Liver (tissue), 8 donors: ENCODE measurements at regions not wholly inside any gene's neighbourhood (a gene's known extent, or its start where the extent isn't known, plus 50 kb on each side); places are given as distances from the start of the nearest gene placed in this dataset.

Experiments
- DNase-seq: peaks from one replicate; pipeline ENCODE4 v3.0.0-alpha.2; 2017; ENCODE audit warnings: low spot score
- H3K27ac ChIP-seq, 2 donors: one replicate each; pipeline ENCODE4 v1.7.0; 2013; ENCODE audit warnings: inconsistent platforms in 2 of 2, low read length in 2 of 2, control low read depth in 1 of 2, low read depth in 1 of 2, mild to moderate bottlenecking in 1 of 2
- H3K27me3 ChIP-seq, 4 donors: one replicate each; pipeline versions ENCODE4 v1.6.1 to v1.7.0; 2013; ENCODE audit warnings: low read length in 3 of 4, inconsistent platforms in 1 of 4, mild to moderate bottlenecking in 1 of 4, moderate library complexity in 1 of 4; ENCODE audit not compliant: control insufficient read depth in 4 of 4, insufficient read depth in 4 of 4
- H3K36me3 ChIP-seq, 4 donors: one replicate each; pipeline versions ENCODE4 v1.6.1 to v1.7.0; 2013; ENCODE audit warnings: low read length in 3 of 4, mild to moderate bottlenecking in 3 of 4, low read depth in 1 of 4, moderate library complexity in 1 of 4; ENCODE audit not compliant: control insufficient read depth in 4 of 4, insufficient read depth in 3 of 4
- H3K4me1 ChIP-seq, 4 donors: one replicate each; pipeline versions ENCODE4 v1.6.1 to v1.7.0; 2013; ENCODE audit warnings: low read length in 3 of 4, mild to moderate bottlenecking in 3 of 4, moderate library complexity in 1 of 4; ENCODE audit not compliant: control insufficient read depth in 4 of 4, insufficient read depth in 4 of 4
- H3K4me3 ChIP-seq, 3 donors: one replicate each; pipeline versions ENCODE4 v1.6.1 to v1.7.0; 2013; ENCODE audit warnings: low read length in 3 of 3, control low read depth in 1 of 3, low read depth in 1 of 3, mild to moderate bottlenecking in 1 of 3
- H3K9ac ChIP-seq, 2 donors: one replicate each; pipeline ENCODE4 v1.7.0; 2013; ENCODE audit warnings: low read length in 2 of 2, mild to moderate bottlenecking in 2 of 2, moderate library complexity in 2 of 2, control low read depth in 1 of 2, low read depth in 1 of 2
- H3K9me3 ChIP-seq, 4 donors: one replicate each; pipeline versions ENCODE4 v1.6.1 to v1.7.0; 2013; ENCODE audit warnings: low read length in 3 of 4; ENCODE audit not compliant: control insufficient read depth in 4 of 4
- EGR1 ChIP-seq, 2 donors: IDR thresholded peaks; 2 replicates each; pipeline ENCODE4 v1.6.1; 2016 to 2018; ENCODE audit warnings: antibody characterized with exemption in 2 of 2, low read depth in 2 of 2
- FOXA1 ChIP-seq: IDR thresholded peaks from 2 replicates; pipeline ENCODE4 v1.6.1; 2016; ENCODE audit warnings: antibody characterized with exemption
- FOXA2 ChIP-seq: IDR thresholded peaks from 2 replicates; pipeline ENCODE4 v1.6.1; 2016; ENCODE audit warnings: antibody characterized with exemption
- GABPA ChIP-seq, 2 donors: IDR thresholded peaks in 1 of 2; conservative IDR thresholded peaks in 1 of 2; 2 replicates each; pipeline ENCODE4 v1.6.1; 2016; ENCODE audit warnings: antibody characterized with exemption in 2 of 2, mild to moderate bottlenecking in 1 of 2, moderate library complexity in 1 of 2
- HNF4A ChIP-seq, 2 donors: conservative IDR thresholded peaks; 2 replicates each; pipeline ENCODE4 v1.6.1; 2016; ENCODE audit warnings: antibody characterized with exemption in 2 of 2, mild to moderate bottlenecking in 2 of 2
- HNF4G ChIP-seq: IDR thresholded peaks from 2 replicates; pipeline ENCODE4 v1.6.1; 2016; ENCODE audit warnings: antibody characterized with exemption
- JUND ChIP-seq, 2 donors: IDR thresholded peaks; 2 replicates each; pipeline ENCODE4 v1.6.1; 2016; ENCODE audit warnings: antibody characterized with exemption in 2 of 2
- NR2F2 ChIP-seq: IDR thresholded peaks from 2 replicates; pipeline ENCODE4 v1.6.1; 2016; ENCODE audit warnings: antibody characterized with exemption
- RAD21 ChIP-seq, 2 donors: IDR thresholded peaks; 2 replicates each; pipeline ENCODE4 v1.6.1; 2016; ENCODE audit warnings: antibody characterized with exemption in 2 of 2, mild to moderate bottlenecking in 2 of 2
- REST ChIP-seq: IDR thresholded peaks from 2 replicates; pipeline ENCODE4 v1.6.1; 2016; ENCODE audit warnings: antibody characterized with exemption, mild to moderate bottlenecking
- RXRA ChIP-seq, 2 donors: IDR thresholded peaks; 2 replicates each; pipeline ENCODE4 v1.6.1; 2017 to 2018; ENCODE audit warnings: antibody characterized with exemption in 2 of 2, mild to moderate bottlenecking in 1 of 2
- SP1 ChIP-seq: IDR thresholded peaks from 2 replicates; pipeline ENCODE4 v1.6.1; 2018; ENCODE audit warnings: antibody characterized with exemption, mild to moderate bottlenecking
- TAF1 ChIP-seq: conservative IDR thresholded peaks from 2 replicates; pipeline ENCODE4 v1.6.1; 2016; ENCODE audit warnings: antibody characterized with exemption, mild to moderate bottlenecking
- YY1 ChIP-seq: IDR thresholded peaks from 2 replicates; pipeline ENCODE4 v1.6.1; 2016; ENCODE audit warnings: antibody characterized with exemption, mild to moderate bottlenecking
- WGBS: extraction: QIAGEN DNeasy Blood & Tissue Kit; methylation state at CpG from one replicate; pipeline ENCODE4 v1.1.7; 2013; 5-methylcytosine and 5-hydroxymethylcytosine counted together
- TF ChIP-seq, protein P1 (sequence below): IDR thresholded peaks from 2 replicates; pipeline ENCODE4 v1.6.1; 2016; ENCODE audit warnings: antibody characterized with exemption
- TF ChIP-seq, protein P2 (sequence below): fragments of 150-350 bp; IDR thresholded peaks from 2 replicates; pipeline ENCODE4 v1.5.1; 2017; ENCODE audit warnings: improper control_type of control experiment, low read depth, low read length; ENCODE audit not compliant: missing input control
- TF ChIP-seq, protein P3 (sequence below): IDR thresholded peaks from 2 replicates; pipeline ENCODE4 v1.6.1; 2016; ENCODE audit warnings: antibody characterized with exemption
- TF ChIP-seq, protein P4 (sequence below): IDR thresholded peaks from 2 replicates; pipeline ENCODE4 v1.6.1; 2016; ENCODE audit warnings: antibody characterized with exemption
- donor health status: healthy.
- donor health status: healthy.
- donor health status: healthy.
- donor health status: healthy.
- donor health status: healthy.

DNA sequence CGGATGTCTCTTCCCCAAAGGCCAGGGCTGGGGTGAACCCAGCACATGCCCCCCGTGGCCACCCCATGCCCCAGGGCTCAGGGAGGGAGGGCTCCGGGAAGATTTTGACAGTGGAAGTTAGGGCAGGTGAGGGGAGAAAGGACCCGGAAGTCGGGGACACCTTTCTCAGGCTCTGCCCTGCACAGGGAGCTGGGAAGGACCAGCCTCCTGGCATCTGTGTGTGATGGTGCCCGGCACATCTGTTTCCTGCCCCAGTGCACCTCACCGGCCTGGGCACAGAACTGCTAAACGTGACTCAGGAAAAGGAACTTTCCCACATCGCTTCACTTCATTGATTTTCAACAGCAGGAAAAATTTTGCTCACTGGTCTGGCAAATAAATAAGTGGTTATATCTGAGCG is 141.1 kb upstream of the AFDN start:
- DNase-seq: no peak
- peaks cover 8 to 19% (median 11%) of the 10 kb centered on the region in 4 donors for H3K4me1 ChIP-seq
- H3K4me3 ChIP-seq: no peak overlapping the region
- H3K27ac ChIP-seq: no peak overlapping the region
- no peak for TF ChIP-seq YY1
- TF ChIP-seq FOXA2: no peak
- TF ChIP-seq RXRA (IDR thresholded peaks at IDR 0.05): no peak
- no peak for TF ChIP-seq JUND (IDR thresholded peaks at IDR 0.05)
- no peak for TF ChIP-seq TAF1
- no peak for TF ChIP-seq NR2F2
- no peak for TF ChIP-seq EGR1 (IDR thresholded peaks at IDR 0.05; ENCODE audit: low read depth in 2 of 2)
- TF ChIP-seq SP1: no peak
- TF ChIP-seq, protein P1, sequence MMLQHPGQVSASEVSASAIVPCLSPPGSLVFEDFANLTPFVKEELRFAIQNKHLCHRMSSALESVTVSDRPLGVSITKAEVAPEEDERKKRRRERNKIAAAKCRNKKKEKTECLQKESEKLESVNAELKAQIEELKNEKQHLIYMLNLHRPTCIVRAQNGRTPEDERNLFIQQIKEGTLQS: no peak
- no peak for TF ChIP-seq HNF4A (conservative IDR thresholded peaks at IDR 0.05)
- TF ChIP-seq, protein P2, sequence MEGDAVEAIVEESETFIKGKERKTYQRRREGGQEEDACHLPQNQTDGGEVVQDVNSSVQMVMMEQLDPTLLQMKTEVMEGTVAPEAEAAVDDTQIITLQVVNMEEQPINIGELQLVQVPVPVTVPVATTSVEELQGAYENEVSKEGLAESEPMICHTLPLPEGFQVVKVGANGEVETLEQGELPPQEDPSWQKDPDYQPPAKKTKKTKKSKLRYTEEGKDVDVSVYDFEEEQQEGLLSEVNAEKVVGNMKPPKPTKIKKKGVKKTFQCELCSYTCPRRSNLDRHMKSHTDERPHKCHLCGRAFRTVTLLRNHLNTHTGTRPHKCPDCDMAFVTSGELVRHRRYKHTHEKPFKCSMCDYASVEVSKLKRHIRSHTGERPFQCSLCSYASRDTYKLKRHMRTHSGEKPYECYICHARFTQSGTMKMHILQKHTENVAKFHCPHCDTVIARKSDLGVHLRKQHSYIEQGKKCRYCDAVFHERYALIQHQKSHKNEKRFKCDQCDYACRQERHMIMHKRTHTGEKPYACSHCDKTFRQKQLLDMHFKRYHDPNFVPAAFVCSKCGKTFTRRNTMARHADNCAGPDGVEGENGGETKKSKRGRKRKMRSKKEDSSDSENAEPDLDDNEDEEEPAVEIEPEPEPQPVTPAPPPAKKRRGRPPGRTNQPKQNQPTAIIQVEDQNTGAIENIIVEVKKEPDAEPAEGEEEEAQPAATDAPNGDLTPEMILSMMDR: no peak
- TF ChIP-seq GABPA (IDR thresholded peaks at IDR 0.05 in 1 of 2, conservative IDR thresholded peaks at IDR 0.05 in 1 of 2): no peak
- TF ChIP-seq FOXA1: no peak
- no peak for TF ChIP-seq REST
- TF ChIP-seq, protein P3, sequence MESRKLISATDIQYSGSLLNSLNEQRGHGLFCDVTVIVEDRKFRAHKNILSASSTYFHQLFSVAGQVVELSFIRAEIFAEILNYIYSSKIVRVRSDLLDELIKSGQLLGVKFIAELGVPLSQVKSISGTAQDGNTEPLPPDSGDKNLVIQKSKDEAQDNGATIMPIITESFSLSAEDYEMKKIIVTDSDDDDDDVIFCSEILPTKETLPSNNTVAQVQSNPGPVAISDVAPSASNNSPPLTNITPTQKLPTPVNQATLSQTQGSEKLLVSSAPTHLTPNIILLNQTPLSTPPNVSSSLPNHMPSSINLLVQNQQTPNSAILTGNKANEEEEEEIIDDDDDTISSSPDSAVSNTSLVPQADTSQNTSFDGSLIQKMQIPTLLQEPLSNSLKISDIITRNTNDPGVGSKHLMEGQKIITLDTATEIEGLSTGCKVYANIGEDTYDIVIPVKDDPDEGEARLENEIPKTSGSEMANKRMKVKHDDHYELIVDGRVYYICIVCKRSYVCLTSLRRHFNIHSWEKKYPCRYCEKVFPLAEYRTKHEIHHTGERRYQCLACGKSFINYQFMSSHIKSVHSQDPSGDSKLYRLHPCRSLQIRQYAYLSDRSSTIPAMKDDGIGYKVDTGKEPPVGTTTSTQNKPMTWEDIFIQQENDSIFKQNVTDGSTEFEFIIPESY: no peak
- no peak for TF ChIP-seq RAD21 (IDR thresholded peaks at IDR 0.05)
- TF ChIP-seq HNF4G: no peak
- TF ChIP-seq, protein P4, sequence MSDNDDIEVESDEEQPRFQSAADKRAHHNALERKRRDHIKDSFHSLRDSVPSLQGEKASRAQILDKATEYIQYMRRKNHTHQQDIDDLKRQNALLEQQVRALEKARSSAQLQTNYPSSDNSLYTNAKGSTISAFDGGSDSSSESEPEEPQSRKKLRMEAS: no peak
- H3K27me3 ChIP-seq: no peaks in the 10 kb centered on the region
- WGBS: 69% methylated on average over 10 of the region's 10 CpGs
- no peaks in the 10 kb centered on the region for H3K9me3 ChIP-seq
- H3K36me3 ChIP-seq: no peaks in the 10 kb centered on the region
- H3K9ac ChIP-seq: no peak overlapping the region
